B cell (primary cell): ENCODE measurements at regions not wholly inside any gene's neighbourhood (a gene's known extent, or its start where the extent isn't known, plus 50 kb on each side); places are given as distances from the start of the nearest gene placed in this dataset.

Experiments
- ATAC-seq: fragments of 200-7000 bp; cut with Tn5 transposase; one replicate; pipeline ENCODE4 v1.10.0; 2021; ENCODE audit warnings: low read depth, mild to moderate bottlenecking, moderate number of reproducible peaks, moderate library complexity
- CTCF ChIA-PET: fragments of 350-600 bp; sonication (Branson Sonifier 250); formaldehyde crosslinking; loops from one replicate; lab custom pipeline; 2021; ENCODE audit warnings: antibody characterized with exemption, inconsistent platforms; lab: Charles Lee
- POLR2A ChIA-PET: fragments of 350-600 bp; sonication (Branson Sonifier 250); formaldehyde crosslinking; loops from one replicate; lab custom pipeline; 2021; ENCODE audit warnings: antibody characterized with exemption; lab: Charles Lee
- DNase-seq: peaks from one replicate; pipeline ENCODE4 v3.0.0; 2013
- H2AFZ ChIP-seq: 2 replicates; pipeline ENCODE4 v1.6.1; 2012; ENCODE audit warnings: mild to moderate bottlenecking, low read depth, low read length; ENCODE audit not compliant: insufficient read depth, poor library complexity, severe bottlenecking
- H3K27ac ChIP-seq, 2 donors: 1 replicate in 1 of 2; 2 replicates in 1 of 2; pipeline ENCODE4 v1.5.1; 2012 to 2013; ENCODE audit warnings: low read length in 2 of 2, mild to moderate bottlenecking in 2 of 2, moderate library complexity in 1 of 2
- H3K27me3 ChIP-seq, 4 experiments: fragments of 200-600 bp in 1 of 4; sonication (generic) in 1 of 4; replicated peaks in 1 of 4; 1 replicate in 2 of 4; 2 replicates in 2 of 4; pipeline versions ENCODE4 v1.6.1 to v1.7.0; 2013 to 2016; ENCODE audit warnings: low read length in 3 of 4, mild to moderate bottlenecking in 2 of 4, mixed read lengths in 1 of 4, moderate library complexity in 1 of 4; ENCODE audit not compliant: insufficient read depth in 4 of 4, control insufficient read depth in 3 of 4; ENCODE audit errors: control extremely low read depth in 1 of 4
- H3K36me3 ChIP-seq, 2 experiments: replicated peaks in 1 of 2; 1 replicate in 1 of 2; 2 replicates in 1 of 2; pipeline versions ENCODE4 v1.6.1 to v1.7.1; 2013; ENCODE audit warnings: low read length in 1 of 2; ENCODE audit not compliant: insufficient read depth in 2 of 2, control insufficient read depth in 1 of 2; ENCODE audit errors: control extremely low read depth in 1 of 2, extremely low read depth in 1 of 2
- H3K4me1 ChIP-seq, 2 donors: fragments of 200-600 bp in 1 of 2; sonication (generic) in 1 of 2; 1 replicate in 1 of 2; 2 replicates in 1 of 2; pipeline versions ENCODE4 v1.5.1 to v1.6.1; 2013 to 2017; ENCODE audit warnings: low read length in 2 of 2; ENCODE audit not compliant: control insufficient read depth in 2 of 2, insufficient read depth in 2 of 2
- H3K4me2 ChIP-seq: replicated peaks from 2 replicates; pipeline ENCODE3; 2012; ENCODE audit warnings: mild to moderate bottlenecking, low read depth, low read length; ENCODE audit not compliant: poor library complexity, severe bottlenecking
- H3K4me3 ChIP-seq, 5 experiments: fragments of 200-600 bp in 1 of 5; sonication (generic) in 1 of 5; 1 replicate in 3 of 5; 2 replicates in 2 of 5; pipeline versions ENCODE4 v1.5.1 to v1.7.0; 2011 to 2016; ENCODE audit warnings: low read length in 4 of 5, mild to moderate bottlenecking in 4 of 5, low read depth in 2 of 5, control low read depth in 1 of 5, moderate library complexity in 1 of 5; ENCODE audit not compliant: insufficient read depth in 1 of 5; ENCODE audit errors: control extremely low read depth in 1 of 5, extremely low read depth in 1 of 5
- H3K79me2 ChIP-seq: fragments of 200-600 bp; sonication (generic); one replicate; pipeline ENCODE4 v1.6.0; 2016; ENCODE audit warnings: low read length; ENCODE audit not compliant: control insufficient read depth, insufficient read depth
- H3K9ac ChIP-seq: fragments of 200-600 bp; sonication (generic); 2 replicates; pipeline ENCODE4 v1.6.1; 2017; ENCODE audit warnings: mild to moderate bottlenecking, low read length, moderate library complexity
- H3K9me3 ChIP-seq, 3 donors: one replicate each; pipeline versions ENCODE4 v1.6.1 to v1.7.1; 2013; ENCODE audit warnings: low read length in 2 of 3; ENCODE audit not compliant: control insufficient read depth in 2 of 3, insufficient read depth in 1 of 3; ENCODE audit errors: control extremely low read depth in 1 of 3
- H4K20me1 ChIP-seq: 2 replicates; pipeline ENCODE4 v1.6.0; 2012; ENCODE audit warnings: mild to moderate bottlenecking, low read length; ENCODE audit not compliant: insufficient read depth, control insufficient read depth, poor library complexity, severe bottlenecking
- H3K27ac Mint-ChIP-seq: one replicate; pipeline ENCODE4 v1.8.0; 2021; ENCODE audit warnings: mixed read lengths
- H3K27me3 Mint-ChIP-seq: one replicate; pipeline ENCODE4 v1.8.0; 2021; ENCODE audit warnings: mixed read lengths
- H3K4me1 Mint-ChIP-seq: one replicate; pipeline ENCODE4 v1.8.0; 2021; ENCODE audit warnings: mixed read lengths
- H3K4me3 Mint-ChIP-seq: one replicate; pipeline ENCODE4 v1.8.0; 2021; ENCODE audit warnings: mixed read lengths
- H3K9me3 Mint-ChIP-seq: one replicate; pipeline ENCODE4 v1.8.0; 2022; ENCODE audit warnings: mixed read lengths; ENCODE audit not compliant: insufficient read depth
- EZH2 ChIP-seq: IDR thresholded peaks from 2 replicates; pipeline ENCODE4 v1.6.1; 2012; ENCODE audit warnings: borderline replicate concordance, low read depth, mild to moderate bottlenecking, moderate library complexity, low read length; ENCODE audit not compliant: insufficient read depth, poor library complexity, severe bottlenecking
- WGBS: methylation state at CpG from one replicate; pipeline ENCODE4 v1.1.5; 2013; ENCODE audit warnings: missing lambda C conversion rate; ENCODE audit not compliant: insufficient coverage; 5-methylcytosine and 5-hydroxymethylcytosine counted together
- intact Hi-C: fragments of 100-400 bp; cut with micrococcal nuclease; formaldehyde crosslinking; loops from one replicate; pipeline ENCODE4 v1.10.0; 2022
- TF ChIP-seq, protein P1 (sequence below): fragments of 200-600 bp; IDR thresholded peaks from one replicate; pipeline ENCODE4 v1.8.0; 2022; ENCODE audit warnings: antibody characterized with exemption, mild to moderate bottlenecking

DNA sequence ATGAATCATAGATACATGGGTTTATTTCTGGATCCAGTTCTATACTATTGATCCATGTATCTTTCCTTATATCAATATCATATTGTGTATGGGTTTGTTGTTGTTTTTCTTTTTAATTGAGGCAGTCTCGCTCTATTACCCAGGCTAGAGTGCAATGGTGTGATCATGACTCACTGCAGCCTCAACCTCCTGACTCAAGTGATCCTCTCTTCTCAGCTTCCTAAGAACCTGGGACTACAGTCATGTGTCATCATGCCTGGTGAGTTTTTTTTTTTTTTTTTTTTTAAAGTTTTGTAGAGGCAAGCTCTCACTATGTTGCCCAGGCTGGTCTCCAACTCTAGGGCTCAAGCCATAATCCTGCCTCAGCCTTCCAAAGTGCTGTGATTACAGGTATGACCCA, 1589.4 kb upstream of the TENM4 start:
- no peaks in the 10 kb centered on the region for H3K36me3 ChIP-seq
- ChIA-PET CTCF (no interaction called here), POLR2A (no interaction called here)
- no peaks in the 10 kb centered on the region for H3K9me3 ChIP-seq
- H3K27ac ChIP-seq: no peak overlapping the region
- H4K20me1 ChIP-seq: no peaks in the 10 kb centered on the region
- Mint-ChIP-seq H3K27me3 (no peaks in the 10 kb centered on the region), H3K4me1 (no peaks in the 10 kb centered on the region), H3K27ac (no peak overlapping the region), H3K9me3 (peaks cover 2% of the 10 kb centered on the region), H3K4me3 (no peak overlapping the region)
- H3K79me2 ChIP-seq: no peaks in the 10 kb centered on the region
- no CpG with 5 or more reads among the region's 1 CpG for WGBS
- no peak overlapping the region for H2AFZ ChIP-seq
- no peaks in the 10 kb centered on the region for H3K27me3 ChIP-seq
- no peak overlapping the region for H3K9ac ChIP-seq
- DNase-seq (no peak), ATAC-seq (no peak)
- H3K4me1 ChIP-seq: no peaks in the 10 kb centered on the region
- TF ChIP-seq, protein P1, sequence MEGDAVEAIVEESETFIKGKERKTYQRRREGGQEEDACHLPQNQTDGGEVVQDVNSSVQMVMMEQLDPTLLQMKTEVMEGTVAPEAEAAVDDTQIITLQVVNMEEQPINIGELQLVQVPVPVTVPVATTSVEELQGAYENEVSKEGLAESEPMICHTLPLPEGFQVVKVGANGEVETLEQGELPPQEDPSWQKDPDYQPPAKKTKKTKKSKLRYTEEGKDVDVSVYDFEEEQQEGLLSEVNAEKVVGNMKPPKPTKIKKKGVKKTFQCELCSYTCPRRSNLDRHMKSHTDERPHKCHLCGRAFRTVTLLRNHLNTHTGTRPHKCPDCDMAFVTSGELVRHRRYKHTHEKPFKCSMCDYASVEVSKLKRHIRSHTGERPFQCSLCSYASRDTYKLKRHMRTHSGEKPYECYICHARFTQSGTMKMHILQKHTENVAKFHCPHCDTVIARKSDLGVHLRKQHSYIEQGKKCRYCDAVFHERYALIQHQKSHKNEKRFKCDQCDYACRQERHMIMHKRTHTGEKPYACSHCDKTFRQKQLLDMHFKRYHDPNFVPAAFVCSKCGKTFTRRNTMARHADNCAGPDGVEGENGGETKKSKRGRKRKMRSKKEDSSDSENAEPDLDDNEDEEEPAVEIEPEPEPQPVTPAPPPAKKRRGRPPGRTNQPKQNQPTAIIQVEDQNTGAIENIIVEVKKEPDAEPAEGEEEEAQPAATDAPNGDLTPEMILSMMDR: no peak
- no peak for TF ChIP-seq EZH2
- intact Hi-C loops: no loop called here
- no peak overlapping the region for H3K4me3 ChIP-seq
- H3K4me2 ChIP-seq: no peak overlapping the region

DNA sequence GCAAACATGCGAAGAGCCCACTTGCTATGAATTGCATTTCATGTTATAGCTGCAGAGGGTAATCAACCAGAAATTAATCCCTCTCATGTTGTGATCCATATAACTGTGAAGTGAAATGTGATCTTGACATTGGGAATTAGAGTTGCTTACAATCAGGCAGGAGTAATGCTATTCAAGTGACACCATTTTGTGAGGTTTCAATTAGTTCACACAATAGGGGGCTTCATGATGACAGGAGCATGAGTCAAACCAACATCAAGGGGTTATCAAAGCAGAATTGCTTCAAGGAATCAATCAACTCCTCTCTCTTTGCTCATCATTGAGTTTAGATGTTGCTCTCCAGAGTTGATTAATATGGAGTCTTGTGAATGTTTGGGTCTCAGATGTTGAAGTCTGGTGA, 1585.2 kb upstream of the TENM4 start:
- POLR2A ChIA-PET: no interaction called here

More for the DNA sequence above, 1585.2 kb upstream of the TENM4 start:
- DNase-seq (no peak), ATAC-seq (no peak)
- no peaks in the 10 kb centered on the region for H3K9me3 Mint-ChIP-seq
- no CpG with 5 or more reads among the region's 1 CpG for WGBS
- Histone ChIP-seq H3K79me2 (no peaks in the 10 kb centered on the region), H3K36me3 (no peaks in the 10 kb centered on the region), H3K4me2 (no peak overlapping the region), H2AFZ (no peak overlapping the region), H3K4me1 (no peaks in the 10 kb centered on the region), H3K27ac (no peak overlapping the region), H3K4me3 (no peak overlapping the region), H3K27me3 (no peaks in the 10 kb centered on the region), H3K9me3 (no peaks in the 10 kb centered on the region), H4K20me1 (no peaks in the 10 kb centered on the region), H3K9ac (no peak overlapping the region)
- no peak overlapping the region for H3K4me3 Mint-ChIP-seq
- no peaks in the 10 kb centered on the region for H3K4me1 Mint-ChIP-seq
- CTCF ChIA-PET: no interaction called here
- H3K27ac Mint-ChIP-seq: no peak overlapping the region
- no peak for TF ChIP-seq EZH2
- TF ChIP-seq, protein P1: no peak
- H3K27me3 Mint-ChIP-seq: no peaks in the 10 kb centered on the region
- intact Hi-C loops: no loop called here
